ENCODE measurements at regions not wholly inside any gene's neighbourhood (a gene's known extent, or its start where the extent isn't known, plus 50 kb on each side); places are given as distances from the start of the nearest gene placed in this dataset.

DNA sequence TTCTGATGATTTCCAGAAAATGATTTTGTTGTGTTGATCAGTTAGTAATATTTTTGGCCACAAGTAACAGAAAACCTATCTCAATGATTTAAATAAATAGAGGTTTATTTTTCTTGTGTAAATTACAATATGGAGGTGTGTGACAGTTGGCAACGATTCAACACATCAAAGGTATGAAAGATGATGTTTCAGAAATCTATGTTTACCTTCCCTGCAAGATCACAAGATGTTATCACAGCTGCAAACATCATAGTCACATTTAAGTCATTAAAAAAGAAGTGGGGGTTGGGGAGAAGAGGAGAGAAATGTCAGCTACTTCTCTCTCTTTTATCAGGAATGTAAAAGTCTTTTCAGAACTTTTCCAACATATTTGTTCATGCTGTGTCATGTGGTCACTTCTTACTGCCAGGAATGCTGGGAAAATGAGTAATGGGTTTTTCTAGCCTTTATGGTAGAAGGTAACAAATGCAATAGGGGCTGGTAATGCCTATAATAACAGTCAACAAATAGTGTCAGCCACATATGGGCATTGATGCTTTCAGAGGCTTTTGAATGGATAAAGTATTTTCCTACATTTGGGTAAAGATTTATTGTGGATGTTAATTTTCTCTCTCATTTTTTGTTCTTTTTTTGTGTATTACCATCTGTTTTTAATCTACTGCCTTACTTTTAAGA, 742.7 kb downstream of the TLE1 start:
- Histone ChIP-seq H3K36me3 (ENCODE audit: insufficient read depth, low read length) (no peaks in the 10 kb centered on the region), H3K4me1 (ENCODE audit: insufficient read depth, low read length) (peaks cover 32% of the 10 kb centered on the region), H2AFZ (ENCODE audit: low read depth, low read length) (no peak overlapping the region), H3K27me3 (ENCODE audit: insufficient read depth, low read length) (no peaks in the 10 kb centered on the region), H3K9me3 (ENCODE audit: low read length) (no peaks in the 10 kb centered on the region), H3K4me3 (ENCODE audit: low read length) (no peak overlapping the region)

DNA sequence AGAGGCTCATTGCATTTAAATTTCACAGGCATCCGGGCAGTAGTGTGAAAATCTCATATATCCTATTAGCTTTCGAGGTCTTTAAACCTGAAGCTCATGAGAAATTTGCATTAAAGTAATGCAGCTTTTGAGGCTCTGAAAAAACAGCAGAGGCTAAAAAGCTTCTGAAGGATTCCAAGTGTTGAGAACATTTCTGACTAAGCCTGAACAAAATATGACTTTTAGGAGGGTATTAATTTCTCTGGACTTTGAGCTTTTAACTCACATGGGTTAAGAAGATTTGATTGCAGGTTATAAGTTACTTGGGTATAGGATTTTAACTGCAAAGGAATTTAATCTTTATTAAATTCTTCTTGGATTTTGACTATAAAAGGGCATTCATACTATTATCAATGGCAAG, 743.9 kb downstream of the TLE1 start:
- Histone ChIP-seq H3K27me3 (ENCODE audit: insufficient read depth, low read length) (no peaks in the 10 kb centered on the region), H2AFZ (ENCODE audit: low read depth, low read length) (no peak overlapping the region), H3K9me3 (ENCODE audit: low read length) (no peaks in the 10 kb centered on the region), H3K4me3 (ENCODE audit: low read length) (no peak overlapping the region), H3K36me3 (ENCODE audit: insufficient read depth, low read length) (no peaks in the 10 kb centered on the region), H3K4me1 (ENCODE audit: insufficient read depth, low read length) (peaks cover 31% of the 10 kb centered on the region)

DNA sequence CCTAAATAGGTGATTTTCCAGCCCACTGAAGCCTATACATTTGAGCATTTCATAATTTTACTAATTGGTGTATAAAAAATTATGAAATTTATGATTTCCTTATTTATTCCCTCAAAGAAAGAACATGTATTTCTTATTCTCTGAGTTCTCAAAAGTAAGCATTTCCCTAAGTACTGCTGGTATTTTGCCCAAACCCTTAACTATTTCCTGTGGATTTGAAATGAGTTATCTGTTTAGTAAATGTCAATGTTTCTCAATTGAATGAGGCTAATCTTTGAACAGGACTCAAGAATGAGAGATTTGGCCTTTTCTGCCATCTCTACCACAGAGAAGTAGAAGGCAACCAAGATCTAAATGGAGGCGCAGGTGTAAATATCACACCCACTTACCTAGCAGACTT, 751.7 kb downstream of the TLE1 start:
- Histone ChIP-seq H3K36me3 (ENCODE audit: insufficient read depth, low read length) (no peaks in the 10 kb centered on the region), H2AFZ (ENCODE audit: low read depth, low read length) (no peak overlapping the region), H3K4me1 (ENCODE audit: insufficient read depth, low read length) (no peaks in the 10 kb centered on the region), H3K4me3 (ENCODE audit: low read length) (no peak overlapping the region), H3K27me3 (ENCODE audit: insufficient read depth, low read length) (no peaks in the 10 kb centered on the region), H3K9me3 (ENCODE audit: low read length) (no peaks in the 10 kb centered on the region)

DNA sequence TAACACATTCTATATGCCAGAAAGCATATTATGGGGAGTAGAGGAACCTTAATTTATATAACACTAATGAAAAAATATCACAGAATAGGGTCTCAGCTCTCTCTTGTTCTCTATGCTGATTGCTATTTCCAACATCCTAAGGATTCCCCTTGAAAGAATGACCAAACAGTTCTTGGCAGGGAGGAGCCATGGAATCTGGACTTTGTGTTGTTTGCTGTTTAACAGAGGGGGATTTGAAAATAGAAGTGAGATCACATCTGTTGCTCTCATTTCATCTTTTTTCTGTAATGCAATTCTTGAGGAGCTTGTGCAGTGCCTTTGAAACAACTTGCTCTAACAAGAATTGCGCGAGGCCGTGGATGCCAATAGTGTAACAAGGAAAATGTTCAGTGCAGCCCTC, 755.3 kb downstream of the TLE1 start:
- Histone ChIP-seq H3K27me3 (ENCODE audit: insufficient read depth, low read length) (no peaks in the 10 kb centered on the region), H3K9me3 (ENCODE audit: low read length) (no peaks in the 10 kb centered on the region), H3K4me3 (ENCODE audit: low read length) (no peak overlapping the region)

DNA sequence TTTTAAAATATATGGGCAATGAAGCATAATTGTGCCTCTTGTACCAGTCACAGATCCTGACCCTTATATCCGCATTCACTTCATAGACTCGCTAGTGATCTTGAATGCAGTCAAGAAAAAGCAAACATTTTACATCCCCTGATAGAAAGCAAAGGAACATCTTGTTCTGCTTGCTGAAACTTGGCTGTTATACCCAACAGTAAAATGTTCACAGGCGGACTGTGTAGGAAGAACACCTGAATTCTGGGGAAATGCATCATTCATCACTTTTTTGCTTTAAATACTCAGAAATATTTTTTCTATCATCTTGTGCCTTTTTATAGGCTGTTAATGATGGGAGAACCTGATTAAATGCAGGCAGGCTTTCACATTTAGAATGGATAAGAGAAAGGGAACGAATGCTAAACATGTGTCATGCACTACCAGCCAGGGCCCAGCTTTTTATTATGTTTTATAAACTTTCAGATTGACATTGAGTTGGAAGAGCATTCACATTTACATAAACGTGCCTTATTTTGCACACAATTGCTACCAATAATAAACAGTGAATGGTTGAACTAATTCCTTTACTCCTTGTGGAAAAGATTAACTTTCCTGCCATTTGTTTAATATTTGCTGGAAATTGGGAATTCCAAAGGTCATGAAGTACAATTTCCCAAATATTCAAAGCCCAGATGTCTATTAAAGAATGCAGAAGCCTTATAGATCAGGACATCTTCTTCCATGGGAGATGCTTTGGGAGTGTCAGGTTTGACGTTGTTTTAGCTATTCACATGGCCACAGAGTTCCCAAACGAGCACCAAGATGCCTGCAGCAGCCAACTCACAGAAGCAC, 756.2 kb downstream of the TLE1 start:
- Histone ChIP-seq H3K4me1 (ENCODE audit: insufficient read depth, low read length) (no peaks in the 10 kb centered on the region), H3K36me3 (ENCODE audit: insufficient read depth, low read length) (no peaks in the 10 kb centered on the region), H3K9me3 (ENCODE audit: low read length) (no peaks in the 10 kb centered on the region), H3K4me3 (ENCODE audit: low read length) (no peak overlapping the region), H3K27me3 (ENCODE audit: insufficient read depth, low read length) (no peaks in the 10 kb centered on the region), H2AFZ (ENCODE audit: low read depth, low read length) (no peak overlapping the region)

More for the DNA sequence above, 755.3 kb downstream of the TLE1 start:
- H3K4me1 ChIP-seq (ENCODE audit: insufficient read depth, low read length): no peaks in the 10 kb centered on the region
- H3K36me3 ChIP-seq (ENCODE audit: insufficient read depth, low read length): no peaks in the 10 kb centered on the region
- no peak overlapping the region for H2AFZ ChIP-seq (ENCODE audit: low read depth, low read length)

DNA sequence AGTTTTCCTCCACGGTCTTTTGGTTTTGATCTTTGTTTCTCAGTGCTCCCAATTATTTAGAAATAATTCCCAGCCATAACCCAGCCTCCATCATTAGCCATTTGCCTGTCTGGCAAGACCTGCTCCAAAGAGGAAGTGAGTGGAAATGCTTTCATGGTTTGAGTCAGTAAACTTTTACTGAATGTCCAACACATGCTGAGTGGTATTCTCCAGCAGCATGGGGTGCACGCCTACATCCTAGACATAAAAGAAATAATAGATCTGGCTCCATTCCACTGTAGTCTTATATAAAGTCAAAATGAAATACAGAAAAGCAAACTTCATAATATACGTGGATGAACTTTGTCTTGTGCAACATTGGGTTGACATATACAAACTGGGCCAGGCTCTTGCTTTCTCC, 757.2 kb downstream of the TLE1 start:
- no peak overlapping the region for H3K4me3 ChIP-seq (ENCODE audit: low read length)
- no peaks in the 10 kb centered on the region for H3K9me3 ChIP-seq (ENCODE audit: low read length)
- no peaks in the 10 kb centered on the region for H3K36me3 ChIP-seq (ENCODE audit: insufficient read depth, low read length)
- H3K4me1 ChIP-seq (ENCODE audit: insufficient read depth, low read length): no peaks in the 10 kb centered on the region
- no peak overlapping the region for H2AFZ ChIP-seq (ENCODE audit: low read depth, low read length)
- no peaks in the 10 kb centered on the region for H3K27me3 ChIP-seq (ENCODE audit: insufficient read depth, low read length)

DNA sequence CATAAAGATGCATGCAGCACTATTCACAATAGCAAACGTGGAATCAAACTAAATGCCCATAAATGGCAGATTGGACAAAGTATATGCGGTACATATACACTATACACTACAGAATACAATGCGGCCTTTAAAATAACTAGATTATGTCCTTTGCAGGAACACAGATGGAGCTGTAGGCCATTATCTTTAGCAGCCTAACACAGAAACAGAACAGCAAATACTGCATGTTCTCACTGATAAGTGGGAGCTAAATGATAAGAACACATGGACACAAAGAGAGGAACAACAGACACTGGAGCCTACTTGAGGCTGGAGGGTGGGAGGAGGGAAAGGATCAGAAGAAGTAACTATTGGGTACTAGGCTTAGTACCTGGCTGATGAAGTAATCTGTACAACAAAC, 758.2 kb downstream of the TLE1 start:
- no peaks in the 10 kb centered on the region for H3K36me3 ChIP-seq (ENCODE audit: insufficient read depth, low read length)
- H3K4me3 ChIP-seq (ENCODE audit: low read length): no peak overlapping the region
- no peaks in the 10 kb centered on the region for H3K9me3 ChIP-seq (ENCODE audit: low read length)
- no peaks in the 10 kb centered on the region for H3K4me1 ChIP-seq (ENCODE audit: insufficient read depth, low read length)
- no peak overlapping the region for H2AFZ ChIP-seq (ENCODE audit: low read depth, low read length)
- H3K27me3 ChIP-seq (ENCODE audit: insufficient read depth, low read length): no peaks in the 10 kb centered on the region

DNA sequence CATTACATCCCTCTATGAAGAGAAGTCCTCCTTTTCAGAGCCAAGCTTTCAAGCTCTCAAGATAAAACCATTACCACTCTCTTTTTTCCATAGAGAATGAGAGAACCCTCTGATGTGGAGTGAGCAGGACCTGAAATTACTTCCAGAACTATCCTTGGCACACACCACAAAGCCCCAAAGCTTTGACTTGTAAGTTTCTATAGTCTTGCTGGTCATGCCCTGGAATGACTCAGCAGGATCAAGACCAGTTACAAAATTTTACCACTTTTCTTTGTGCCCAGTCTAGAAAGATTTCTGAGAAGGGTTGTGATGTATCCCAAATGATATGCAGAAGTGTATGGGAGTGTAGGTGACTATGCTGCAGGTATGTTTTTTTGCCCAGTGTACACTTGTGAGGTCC, 760.6 kb downstream of the TLE1 start:
- Histone ChIP-seq H3K36me3 (ENCODE audit: insufficient read depth, low read length) (no peaks in the 10 kb centered on the region), H3K27me3 (ENCODE audit: insufficient read depth, low read length) (no peaks in the 10 kb centered on the region), H3K4me3 (ENCODE audit: low read length) (no peak overlapping the region), H3K4me1 (ENCODE audit: insufficient read depth, low read length) (no peaks in the 10 kb centered on the region), H3K9me3 (ENCODE audit: low read length) (no peaks in the 10 kb centered on the region), H2AFZ (ENCODE audit: low read depth, low read length) (no peak overlapping the region)

DNA sequence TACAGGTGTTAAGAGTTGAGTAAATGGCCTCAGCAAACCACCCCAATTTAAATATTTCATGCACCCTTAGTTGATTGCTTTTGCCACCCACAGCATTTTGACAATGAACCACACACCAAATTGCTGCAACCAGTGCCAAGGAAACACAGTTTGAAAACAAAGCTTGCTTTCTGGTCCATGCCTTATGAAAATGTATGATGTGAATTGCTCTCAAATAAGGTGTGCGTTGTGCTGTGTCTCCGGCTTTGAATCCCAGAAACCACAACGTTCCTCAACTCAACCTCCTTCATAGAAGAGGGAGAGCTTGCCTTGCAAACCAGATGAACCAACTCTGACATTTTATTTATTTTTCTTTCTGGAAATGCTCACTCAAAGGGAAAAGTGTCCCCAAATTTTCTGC, 762.7 kb downstream of the TLE1 start:
- Histone ChIP-seq H3K4me3 (ENCODE audit: low read length) (no peak overlapping the region), H3K9me3 (ENCODE audit: low read length) (no peaks in the 10 kb centered on the region), H3K4me1 (ENCODE audit: insufficient read depth, low read length) (no peaks in the 10 kb centered on the region), H3K36me3 (ENCODE audit: insufficient read depth, low read length) (no peaks in the 10 kb centered on the region), H2AFZ (ENCODE audit: low read depth, low read length) (no peak overlapping the region), H3K27me3 (ENCODE audit: insufficient read depth, low read length) (no peaks in the 10 kb centered on the region)

DNA sequence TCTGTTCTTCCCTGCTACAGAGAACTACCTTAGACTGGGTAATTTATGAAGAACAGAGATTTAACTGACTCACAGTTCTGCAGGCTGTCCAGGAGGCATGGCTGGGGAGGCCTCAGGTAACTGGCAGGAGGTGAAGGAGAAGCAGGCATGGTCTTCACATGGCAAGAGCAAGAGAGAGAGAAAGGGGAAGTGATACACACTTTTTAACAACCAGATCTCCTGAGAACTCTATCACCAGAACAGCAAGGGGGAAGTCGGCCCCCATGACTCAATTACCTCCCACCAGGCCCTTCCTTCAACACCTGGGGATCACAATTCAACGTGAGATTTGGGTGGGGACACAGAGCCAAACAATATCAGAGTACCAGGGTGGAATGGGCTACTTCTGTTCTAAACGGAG, 766.8 kb downstream of the TLE1 start:
- Histone ChIP-seq H3K9me3 (ENCODE audit: low read length) (no peaks in the 10 kb centered on the region), H3K36me3 (ENCODE audit: insufficient read depth, low read length) (no peaks in the 10 kb centered on the region), H2AFZ (ENCODE audit: low read depth, low read length) (no peak overlapping the region), H3K4me3 (ENCODE audit: low read length) (no peak overlapping the region), H3K4me1 (ENCODE audit: insufficient read depth, low read length) (no peaks in the 10 kb centered on the region), H3K27me3 (ENCODE audit: insufficient read depth, low read length) (no peaks in the 10 kb centered on the region)

DNA sequence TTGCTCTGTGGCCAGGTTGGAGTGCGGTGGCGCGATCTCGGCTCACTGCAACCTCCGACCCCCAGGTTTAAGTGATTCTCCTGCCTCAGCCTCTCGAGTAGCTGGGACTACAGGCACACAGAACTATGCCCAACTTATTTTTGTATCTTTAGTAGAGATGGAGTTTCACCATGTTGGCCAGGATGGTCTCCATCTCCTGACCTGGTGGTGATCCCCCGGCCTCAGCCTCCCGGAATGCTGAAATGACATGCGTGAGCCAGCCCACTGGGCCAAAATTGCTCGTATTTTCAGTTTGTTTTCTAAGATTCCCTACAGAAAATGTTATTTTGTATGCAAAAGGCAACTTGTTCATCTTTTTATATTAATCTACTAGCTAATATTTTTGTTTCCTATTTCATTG, 782.6 kb downstream of the TLE1 start:
- Histone ChIP-seq H3K9me3 (ENCODE audit: low read length) (no peaks in the 10 kb centered on the region), H2AFZ (ENCODE audit: low read depth, low read length) (no peak overlapping the region), H3K4me1 (ENCODE audit: insufficient read depth, low read length) (no peaks in the 10 kb centered on the region), H3K27me3 (ENCODE audit: insufficient read depth, low read length) (no peaks in the 10 kb centered on the region), H3K36me3 (ENCODE audit: insufficient read depth, low read length) (no peaks in the 10 kb centered on the region), H3K4me3 (ENCODE audit: low read length) (no peak overlapping the region)

DNA sequence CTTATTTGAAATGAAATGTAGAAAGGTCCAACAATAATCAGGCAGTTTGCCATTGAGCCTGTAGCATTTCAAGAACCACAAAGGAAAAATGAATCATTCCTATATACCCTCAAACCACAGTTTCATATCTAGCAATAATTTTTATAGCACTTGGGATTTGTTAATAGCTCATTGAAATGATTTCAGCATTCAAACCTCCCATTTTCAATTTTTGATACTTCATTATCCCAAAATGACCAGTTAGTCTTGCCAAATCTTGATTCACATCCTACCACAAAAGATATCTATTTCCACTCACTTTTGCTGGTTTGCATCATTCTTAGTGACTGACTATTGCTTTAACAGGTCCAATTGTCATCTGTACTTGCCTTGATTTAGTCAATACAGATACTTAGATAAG, 790.1 kb downstream of the TLE1 start:
- H3K4me1 ChIP-seq (ENCODE audit: insufficient read depth, low read length): no peaks in the 10 kb centered on the region
- no peaks in the 10 kb centered on the region for H3K9me3 ChIP-seq (ENCODE audit: low read length)
- no peak overlapping the region for H3K4me3 ChIP-seq (ENCODE audit: low read length)
- no peaks in the 10 kb centered on the region for H3K36me3 ChIP-seq (ENCODE audit: insufficient read depth, low read length)
- no peaks in the 10 kb centered on the region for H3K27me3 ChIP-seq (ENCODE audit: insufficient read depth, low read length)
- no peak overlapping the region for H2AFZ ChIP-seq (ENCODE audit: low read depth, low read length)

DNA sequence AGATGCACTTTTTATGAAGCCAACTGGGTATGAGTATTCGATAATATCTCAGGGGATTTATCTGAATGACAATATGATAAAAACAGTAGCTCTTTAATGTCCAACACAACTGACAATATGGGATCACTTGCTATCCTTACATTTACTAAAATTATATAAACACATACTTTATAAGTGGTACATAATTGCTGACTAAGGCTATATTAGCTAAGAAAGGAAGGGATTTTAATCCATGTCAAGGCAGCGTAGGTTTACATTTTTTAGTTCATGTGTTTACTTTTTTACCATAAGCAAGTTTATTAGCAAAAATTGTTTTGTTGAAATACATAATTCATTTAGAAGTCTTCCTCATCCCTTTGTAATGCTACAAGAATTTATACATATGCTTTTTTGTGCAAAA, 796.2 kb downstream of the TLE1 start:
- no peaks in the 10 kb centered on the region for H3K27me3 ChIP-seq (ENCODE audit: insufficient read depth, low read length)
- peaks cover 10% of the 10 kb centered on the region for H3K4me1 ChIP-seq (ENCODE audit: insufficient read depth, low read length)
- H3K9me3 ChIP-seq (ENCODE audit: low read length): no peaks in the 10 kb centered on the region
- H3K4me3 ChIP-seq (ENCODE audit: low read length): no peak overlapping the region
- H2AFZ ChIP-seq (ENCODE audit: low read depth, low read length): no peak overlapping the region
- H3K36me3 ChIP-seq (ENCODE audit: insufficient read depth, low read length): no peaks in the 10 kb centered on the region

Data from neuron (in vitro differentiated cells).